AG09309 (cell line): ENCODE measurements at regions not wholly inside any gene's neighbourhood (a gene's known extent, or its start where the extent isn't known, plus 50 kb on each side); places are given as distances from the start of the nearest gene placed in this dataset.

ENCODE experiments used
- DNase-seq: peaks from one replicate; pipeline ENCODE4 v3.0.0-alpha.2; 2010; ENCODE audit warnings: low read depth
- H3K4me3 ChIP-seq: 2 replicates; pipeline ENCODE4 v1.5.1; 2011; ENCODE audit warnings: mild to moderate bottlenecking, low read depth, low read length, moderate library complexity; ENCODE audit not compliant: control insufficient read depth
- TF ChIP-seq, protein P1 (sequence below): IDR thresholded peaks from 2 replicates; pipeline ENCODE4 v1.5.1; 2011; ENCODE audit warnings: mild to moderate bottlenecking, low read depth, low read length, inconsistent platforms; ENCODE audit not compliant: insufficient read depth, control insufficient read depth; ENCODE audit errors: missing control alignments

DNA sequence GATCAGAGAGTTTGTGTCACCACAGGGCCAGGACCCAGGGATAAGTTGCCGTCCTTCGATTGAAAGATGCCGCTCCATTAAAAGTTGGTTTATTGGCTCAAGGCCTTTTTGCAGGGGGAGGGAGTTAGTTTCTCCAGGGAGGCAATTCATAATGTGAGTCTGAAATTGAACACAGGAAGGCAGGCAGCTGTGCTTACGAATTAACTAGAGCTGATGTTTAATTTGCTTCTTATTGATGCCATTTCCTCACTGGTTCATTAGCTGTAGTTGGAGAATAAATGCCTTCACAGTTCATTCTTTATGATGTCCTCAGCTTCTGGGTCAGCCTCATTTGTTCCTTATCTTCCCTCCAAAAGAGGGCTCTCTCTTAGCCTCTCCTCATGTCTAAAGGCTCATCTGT lies 113.2 kb upstream of the PTPRT start:
- TF ChIP-seq, protein P1, sequence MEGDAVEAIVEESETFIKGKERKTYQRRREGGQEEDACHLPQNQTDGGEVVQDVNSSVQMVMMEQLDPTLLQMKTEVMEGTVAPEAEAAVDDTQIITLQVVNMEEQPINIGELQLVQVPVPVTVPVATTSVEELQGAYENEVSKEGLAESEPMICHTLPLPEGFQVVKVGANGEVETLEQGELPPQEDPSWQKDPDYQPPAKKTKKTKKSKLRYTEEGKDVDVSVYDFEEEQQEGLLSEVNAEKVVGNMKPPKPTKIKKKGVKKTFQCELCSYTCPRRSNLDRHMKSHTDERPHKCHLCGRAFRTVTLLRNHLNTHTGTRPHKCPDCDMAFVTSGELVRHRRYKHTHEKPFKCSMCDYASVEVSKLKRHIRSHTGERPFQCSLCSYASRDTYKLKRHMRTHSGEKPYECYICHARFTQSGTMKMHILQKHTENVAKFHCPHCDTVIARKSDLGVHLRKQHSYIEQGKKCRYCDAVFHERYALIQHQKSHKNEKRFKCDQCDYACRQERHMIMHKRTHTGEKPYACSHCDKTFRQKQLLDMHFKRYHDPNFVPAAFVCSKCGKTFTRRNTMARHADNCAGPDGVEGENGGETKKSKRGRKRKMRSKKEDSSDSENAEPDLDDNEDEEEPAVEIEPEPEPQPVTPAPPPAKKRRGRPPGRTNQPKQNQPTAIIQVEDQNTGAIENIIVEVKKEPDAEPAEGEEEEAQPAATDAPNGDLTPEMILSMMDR, result no peak
- no peak overlapping the region for H3K4me3 ChIP-seq
- no peak for DNase-seq

DNA sequence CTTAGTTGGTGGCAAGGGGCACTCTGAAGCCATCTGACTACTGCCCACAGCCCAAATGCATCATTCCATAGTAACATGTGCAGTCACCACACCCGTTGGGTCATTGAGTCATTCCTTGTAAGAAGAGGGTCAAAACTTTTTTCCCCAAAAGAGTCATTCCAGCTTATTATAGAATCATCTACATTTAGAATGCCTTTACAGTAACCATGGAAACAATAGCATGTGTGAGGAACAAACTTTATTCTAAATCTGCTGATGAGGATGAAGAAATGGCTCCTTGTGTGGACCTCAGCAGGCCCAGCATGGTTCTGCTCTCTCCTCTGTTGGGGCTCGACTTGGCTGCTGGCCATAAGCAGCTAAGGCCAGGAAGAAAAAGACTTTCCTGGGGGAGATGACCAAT lies 111.2 kb upstream of the PTPRT start:
- H3K4me3 ChIP-seq, result no peak overlapping the region
- TF ChIP-seq, protein P1, result no peak
- DNase-seq, result no peak

DNA sequence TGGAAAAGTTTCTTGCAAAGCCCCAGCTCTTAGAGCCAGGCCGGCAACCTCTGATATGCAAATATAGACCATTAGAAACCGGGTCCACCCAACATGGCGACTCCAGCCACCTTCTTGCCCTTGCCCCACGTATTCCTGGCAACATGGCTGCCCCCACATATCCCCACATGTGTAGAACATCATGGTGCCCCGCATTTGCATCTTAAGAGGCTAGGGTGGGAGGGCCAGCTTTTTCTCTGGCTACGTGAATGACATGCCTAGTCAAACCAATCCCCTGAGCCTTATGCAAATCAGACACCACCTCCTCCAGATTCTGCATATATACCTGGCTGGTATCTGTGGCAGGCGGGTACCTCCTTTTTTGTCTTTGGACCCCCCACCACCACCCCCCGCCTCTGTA lies 106.1 kb upstream of the PTPRT start:
- no peak overlapping the region for H3K4me3 ChIP-seq
- DNase-seq, result no peak
- TF ChIP-seq, protein P1, result no peak

DNA sequence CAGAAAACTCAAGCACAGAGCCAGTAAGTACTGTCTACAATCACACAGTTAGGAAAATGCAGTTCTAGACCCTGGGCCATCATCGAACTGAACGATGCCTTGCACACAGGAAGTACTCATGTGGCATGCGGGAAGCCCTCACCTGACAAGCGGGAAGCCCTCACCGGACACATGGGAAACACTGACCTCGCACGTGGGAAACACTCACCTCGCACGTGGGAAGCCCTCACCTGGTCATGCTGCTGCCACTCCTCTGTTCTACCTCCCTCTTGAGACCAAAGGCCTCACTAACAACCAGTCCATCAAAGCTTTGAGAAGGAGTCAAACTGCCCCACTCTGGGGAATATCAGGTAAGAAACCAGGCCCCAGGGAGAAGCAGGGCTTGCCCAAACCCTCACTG lies 105.6 kb upstream of the PTPRT start:
- no peak overlapping the region for H3K4me3 ChIP-seq
- TF ChIP-seq, protein P1, result no peak
- DNase-seq, result no peak

DNA sequence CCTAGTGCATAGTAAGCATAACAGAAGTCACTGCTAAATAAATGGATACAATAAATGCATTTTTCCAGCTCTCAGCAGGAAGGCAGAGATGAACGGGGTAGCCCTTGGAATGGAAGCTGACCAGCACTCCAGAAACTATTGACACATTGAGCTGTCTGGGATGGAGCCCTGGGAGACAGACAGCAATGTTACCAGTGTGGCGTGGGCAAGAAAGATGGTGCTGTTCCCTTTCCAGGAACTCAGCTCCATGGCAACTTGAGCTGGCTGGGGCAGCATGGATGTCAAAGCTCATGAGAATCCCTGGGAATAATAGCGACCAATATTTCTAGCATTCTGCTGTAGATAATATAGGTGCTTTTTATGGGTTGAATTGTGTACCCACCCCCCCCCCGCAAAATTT lies 104.3 kb upstream of the PTPRT start:
- TF ChIP-seq, protein P1, result no peak

DNA sequence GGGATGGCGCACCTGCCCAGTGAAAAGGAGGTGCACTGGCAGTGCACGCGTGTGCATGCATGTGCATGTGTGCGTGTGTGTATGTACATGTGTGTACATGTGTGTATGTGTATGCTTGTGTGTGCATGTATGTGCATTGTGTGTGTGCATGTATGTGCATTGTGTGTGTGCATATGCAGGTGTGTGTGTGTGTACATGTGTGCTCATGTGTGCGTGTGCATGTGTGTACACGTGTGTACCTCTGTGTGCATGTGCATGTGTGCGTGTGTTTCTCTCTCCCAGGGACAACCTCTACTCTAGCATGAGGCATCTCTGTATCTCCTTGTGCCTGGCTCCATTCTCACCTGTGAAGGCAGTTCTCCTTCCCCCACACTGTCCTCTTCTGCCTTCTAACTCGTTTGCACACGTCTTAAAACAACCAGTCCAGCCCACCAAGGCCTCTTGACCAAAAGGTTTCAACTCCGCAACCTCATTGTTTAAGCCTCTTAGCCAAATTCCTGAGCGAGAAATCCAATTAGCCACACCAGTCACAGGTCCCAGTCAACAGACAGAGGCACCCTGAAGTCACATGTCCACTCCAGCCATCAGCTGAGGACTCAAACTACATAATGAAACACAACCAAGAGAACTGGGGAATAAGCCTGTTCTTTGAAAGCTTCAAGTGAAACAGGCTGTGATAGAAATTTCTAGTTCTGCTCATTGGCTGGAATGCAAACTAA lies 103.5 kb upstream of the PTPRT start:
- H3K4me3 ChIP-seq, result no peak overlapping the region
- DNase-seq, result no peak
- TF ChIP-seq, protein P1, result no peak

More for the DNA sequence above, 104.3 kb upstream of the PTPRT start:
- DNase-seq, result no peak
- no peak overlapping the region for H3K4me3 ChIP-seq
